ENCODE measurements at regions not wholly inside any gene's neighbourhood (a gene's known extent, or its start where the extent isn't known, plus 50 kb on each side); places are given as distances from the start of the nearest gene placed in this dataset.
"Not testable (repeated sequence)": the region's sequence is repeated elsewhere in the genome, so short reads cannot be mapped to it uniquely, and the experiment has no call there.

- Mint-ChIP-seq H3K9me3 (peaks cover 3% of the 10 kb centered on the region), H3K27me3 (ENCODE audit: low read depth) (peaks cover 5% of the 10 kb centered on the region), H3K27ac (ENCODE audit: unreplicated experiment) (no peak overlapping the region), H3K4me1 (no peaks in the 10 kb centered on the region), H3K4me3 (no peak overlapping the region), H3K36me3 (ENCODE audit: low read depth) (no peaks in the 10 kb centered on the region)
- DNase-seq (ENCODE audit: low read depth, low spot score) = no peak
- TF ChIP-seq, protein P1, sequence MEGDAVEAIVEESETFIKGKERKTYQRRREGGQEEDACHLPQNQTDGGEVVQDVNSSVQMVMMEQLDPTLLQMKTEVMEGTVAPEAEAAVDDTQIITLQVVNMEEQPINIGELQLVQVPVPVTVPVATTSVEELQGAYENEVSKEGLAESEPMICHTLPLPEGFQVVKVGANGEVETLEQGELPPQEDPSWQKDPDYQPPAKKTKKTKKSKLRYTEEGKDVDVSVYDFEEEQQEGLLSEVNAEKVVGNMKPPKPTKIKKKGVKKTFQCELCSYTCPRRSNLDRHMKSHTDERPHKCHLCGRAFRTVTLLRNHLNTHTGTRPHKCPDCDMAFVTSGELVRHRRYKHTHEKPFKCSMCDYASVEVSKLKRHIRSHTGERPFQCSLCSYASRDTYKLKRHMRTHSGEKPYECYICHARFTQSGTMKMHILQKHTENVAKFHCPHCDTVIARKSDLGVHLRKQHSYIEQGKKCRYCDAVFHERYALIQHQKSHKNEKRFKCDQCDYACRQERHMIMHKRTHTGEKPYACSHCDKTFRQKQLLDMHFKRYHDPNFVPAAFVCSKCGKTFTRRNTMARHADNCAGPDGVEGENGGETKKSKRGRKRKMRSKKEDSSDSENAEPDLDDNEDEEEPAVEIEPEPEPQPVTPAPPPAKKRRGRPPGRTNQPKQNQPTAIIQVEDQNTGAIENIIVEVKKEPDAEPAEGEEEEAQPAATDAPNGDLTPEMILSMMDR (conservative IDR thresholded peaks at IDR 0.05) = no peak
Observed at GRCh38 chr9:76964612-76965011, 54.8 kb upstream of the FOXB2 start.

DNA sequence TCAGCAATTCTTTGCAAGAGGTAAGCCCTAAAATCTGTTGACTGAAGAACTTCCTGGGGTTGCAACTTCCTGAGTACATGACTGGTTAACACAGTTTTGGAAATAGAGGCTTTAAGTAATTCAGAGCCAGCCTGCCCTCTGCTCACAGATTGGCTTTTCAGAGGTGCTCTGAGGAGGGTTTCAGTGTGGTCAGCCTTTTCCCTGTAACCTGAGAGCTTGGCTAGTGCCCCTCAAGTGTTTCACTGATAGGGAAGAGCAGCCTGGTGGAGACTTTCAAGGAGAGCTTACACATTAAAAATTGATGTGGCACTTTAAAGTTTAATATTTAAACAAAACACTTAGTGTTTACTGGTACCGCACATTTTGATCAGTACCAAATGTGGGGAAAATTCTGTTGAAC, 56.7 kb upstream of the FOXB2 start:
- Mint-ChIP-seq H3K36me3 (ENCODE audit: low read depth) (no peaks in the 10 kb centered on the region), H3K4me3 (no peak overlapping the region), H3K4me1 (no peaks in the 10 kb centered on the region), H3K27me3 (ENCODE audit: low read depth) (no peaks in the 10 kb centered on the region), H3K27ac (ENCODE audit: unreplicated experiment) (no peak overlapping the region), H3K9me3 (peaks cover 3% of the 10 kb centered on the region)
- TF ChIP-seq, protein P1 (conservative IDR thresholded peaks at IDR 0.05) = no peak
- no peak for DNase-seq (ENCODE audit: low read depth, low spot score)

GRCh38 chr9:76957258-76957657, 51.3 kb upstream of the PRUNE2 start:
- TF ChIP-seq, protein P1 (conservative IDR thresholded peaks at IDR 0.05) = no peak
- no peaks in the 10 kb centered on the region for H3K27me3 Mint-ChIP-seq (ENCODE audit: low read depth)

GRCh38 chr9:76956371-76956770, 50.5 kb upstream of the PRUNE2 start:
- Mint-ChIP-seq H3K4me1 (peaks cover 14% of the 10 kb centered on the region), H3K27ac (ENCODE audit: unreplicated experiment) (peak overlapping the region; percentile 64), H3K4me3 (peak overlapping the region; percentile 7)
- H3K9me3 Mint-ChIP-seq; DNase-seq (ENCODE audit: low read depth, low spot score); H3K27me3 Mint-ChIP-seq (ENCODE audit: low read depth); H3K36me3 Mint-ChIP-seq (ENCODE audit: low read depth): not testable (repeated sequence)

More at GRCh38 chr9:76957258-76957657, 51.3 kb upstream of the PRUNE2 start:
- no peak for DNase-seq (ENCODE audit: low read depth, low spot score)
- Mint-ChIP-seq H3K27ac (ENCODE audit: unreplicated experiment) (no peak overlapping the region), H3K9me3 (peaks cover 6% of the 10 kb centered on the region), H3K36me3 (ENCODE audit: low read depth) (peaks cover 9% of the 10 kb centered on the region), H3K4me3 (no peak overlapping the region), H3K4me1 (peaks cover 14% of the 10 kb centered on the region)
